GM21367 (cell line): ENCODE measurements at regions not wholly inside any gene's neighbourhood (a gene's known extent, or its start where the extent isn't known, plus 50 kb on each side); places are given as distances from the start of the nearest gene placed in this dataset.
"Not testable (repeated sequence)": the region's sequence is repeated elsewhere in the genome, so short reads cannot be mapped to it uniquely, and the experiment has no call there.

Experiments used
- ATAC-seq: cut with Tn5 transposase; IDR thresholded peaks from one replicate; pipeline ENCODE4 v1.9.1; 2021; ENCODE audit not compliant: unreplicated experiment

DNA sequence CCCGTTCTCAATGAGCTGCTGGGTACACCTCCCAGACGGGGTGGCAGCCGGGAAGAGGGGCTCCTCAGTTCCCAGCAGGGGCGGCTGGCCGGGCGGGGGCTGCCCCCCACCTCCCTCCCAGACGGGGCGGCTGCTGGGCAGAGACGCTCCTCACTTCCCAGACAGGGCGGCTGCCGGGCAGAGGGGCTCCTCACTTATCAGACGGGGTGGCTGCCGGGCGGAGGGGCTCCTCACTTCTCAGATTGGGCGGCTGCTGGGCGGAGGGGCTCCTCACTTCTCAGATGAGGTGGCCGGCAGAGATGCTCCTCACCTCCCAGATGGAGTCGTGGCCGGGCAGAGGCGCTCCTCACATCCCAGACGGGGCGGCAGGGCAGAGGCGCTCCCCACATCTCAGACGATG lies 559.0 kb downstream of the CD109 start:
- not testable (repeated sequence) for ATAC-seq

DNA sequence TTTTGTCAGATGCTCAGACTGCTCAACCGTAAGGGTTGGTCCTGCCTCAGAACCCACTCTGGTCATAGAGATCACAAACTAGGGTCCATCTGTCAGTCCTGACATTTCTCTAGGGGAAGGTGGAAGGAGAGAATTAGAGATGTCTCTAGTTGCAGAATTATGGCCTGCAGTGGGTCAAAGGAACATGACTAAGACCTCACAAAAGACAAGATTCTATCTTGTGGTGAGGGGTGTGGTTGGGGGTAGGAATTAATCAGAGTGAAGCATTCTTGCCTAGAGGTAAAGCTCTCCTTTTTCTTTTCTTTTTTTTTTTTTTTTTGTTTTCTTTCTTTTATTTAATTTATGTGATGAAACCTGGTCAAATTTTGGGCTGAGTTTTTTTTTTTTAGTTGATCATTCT lies 558.1 kb downstream of the CD109 start:
- ATAC-seq: not testable (repeated sequence)

DNA sequence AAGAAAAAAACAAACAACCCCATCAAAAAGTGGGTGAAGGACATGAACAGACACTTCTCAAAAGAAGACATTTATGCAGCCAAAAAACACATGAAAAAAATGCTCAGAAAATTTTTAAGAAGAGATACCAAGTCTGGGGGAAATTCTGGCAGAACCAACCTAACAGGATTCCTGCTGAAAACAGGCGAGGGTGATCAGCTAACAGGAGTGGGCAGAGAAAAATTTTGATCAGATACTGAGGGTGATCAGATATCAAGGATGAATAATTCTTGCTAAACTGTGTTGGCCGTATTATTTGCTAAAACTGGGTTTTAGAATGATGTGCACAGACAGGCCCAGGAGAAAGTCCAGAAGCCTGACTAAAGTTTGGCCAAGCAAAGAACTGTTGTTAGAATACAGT lies 557.3 kb downstream of the CD109 start:
- no peak for ATAC-seq

DNA sequence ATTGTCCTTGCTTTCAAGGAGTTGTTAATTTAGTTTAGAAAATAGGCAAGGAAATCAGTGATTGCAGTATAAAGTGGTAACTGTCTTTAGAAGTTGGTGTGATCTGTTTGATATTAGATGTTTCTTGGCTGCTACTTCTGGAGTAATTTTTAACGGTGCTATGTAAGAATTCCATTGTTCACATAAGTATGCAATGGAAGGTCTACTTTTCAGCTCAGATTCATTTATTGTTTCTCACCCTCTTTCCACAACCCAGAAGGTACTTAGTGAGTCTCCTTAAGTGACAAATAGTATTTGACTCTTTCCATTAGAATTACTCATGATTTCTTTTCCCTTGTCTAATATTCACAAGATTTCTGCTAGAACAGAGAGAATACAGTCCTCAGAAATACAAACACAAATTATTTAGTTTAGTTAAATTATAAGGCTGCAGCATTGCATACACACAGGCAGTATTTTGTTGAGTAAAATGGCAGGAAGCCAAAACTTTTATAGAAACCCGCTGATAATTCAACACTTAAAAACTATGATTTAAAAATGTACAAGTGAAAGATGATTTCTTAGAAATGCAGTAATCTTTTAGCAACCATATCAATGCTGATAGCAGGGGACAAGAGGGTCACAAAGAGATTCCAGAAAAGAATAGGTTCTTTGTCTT lies 554.3 kb downstream of the CD109 start:
- no peak for ATAC-seq

DNA sequence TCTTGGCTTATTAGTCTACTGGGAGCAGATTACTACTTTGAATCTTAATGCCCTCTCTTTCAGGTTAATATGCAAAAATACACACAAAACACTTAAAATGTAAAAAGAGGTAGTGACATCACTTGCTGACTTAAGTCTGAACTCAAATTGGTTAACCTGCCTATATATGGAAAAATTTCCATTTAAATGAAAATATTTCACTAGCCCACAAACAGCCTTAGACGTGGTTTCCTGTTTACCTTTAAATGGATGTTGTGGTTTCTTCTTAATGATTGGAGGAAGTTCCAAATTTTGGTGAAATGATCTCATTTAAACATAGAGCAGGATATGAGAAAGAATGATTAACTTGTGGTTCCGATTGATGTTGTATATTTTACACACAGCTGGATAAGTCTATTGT lies 553.7 kb downstream of the CD109 start:
- ATAC-seq: no peak

DNA sequence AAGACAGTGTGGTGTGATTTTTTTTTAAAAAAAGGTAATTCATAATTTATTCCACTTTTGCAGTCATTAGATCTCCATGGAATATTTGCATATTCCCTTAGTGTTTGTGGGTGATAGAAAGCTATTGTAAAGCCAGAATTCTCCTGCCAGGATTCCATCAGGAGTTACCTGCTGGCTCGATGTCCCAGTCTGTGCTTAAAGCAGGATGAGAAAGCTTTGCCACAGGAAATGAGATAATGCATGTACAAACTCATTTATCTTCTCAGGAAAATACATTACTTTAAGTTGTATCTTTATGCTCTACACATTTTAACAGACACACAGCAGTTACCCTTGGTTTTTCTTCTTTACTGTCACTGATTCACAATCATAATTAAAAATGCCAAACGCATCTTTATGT lies 553.0 kb downstream of the CD109 start:
- ATAC-seq: no peak

DNA sequence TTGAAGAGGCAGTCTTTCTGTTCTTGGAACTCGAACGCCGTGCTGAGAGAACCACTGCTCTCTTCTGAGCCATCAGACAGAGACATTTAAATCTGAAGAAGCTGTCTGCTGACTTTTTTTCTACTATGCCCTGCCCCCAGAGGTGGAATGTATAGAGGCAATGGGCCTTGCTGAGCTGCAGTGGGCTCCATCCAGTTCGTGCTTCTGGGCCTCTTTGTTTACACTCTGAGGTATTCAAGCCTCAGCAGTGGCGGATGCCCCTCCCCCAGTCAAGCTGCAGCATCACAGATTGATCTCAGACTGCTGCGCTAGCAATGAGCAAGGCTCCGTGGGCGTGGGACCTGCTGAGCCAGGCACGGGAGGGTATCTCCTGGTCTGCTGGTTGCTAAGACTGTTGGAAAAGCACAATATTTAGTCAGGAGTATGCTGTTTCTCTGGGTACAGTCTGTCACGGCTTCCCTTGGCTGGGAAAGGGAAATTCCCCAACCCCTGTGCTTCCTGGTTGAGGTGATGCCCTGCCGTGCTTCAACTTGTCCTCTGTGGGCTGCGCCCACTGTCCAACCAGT lies 526.8 kb downstream of the CD109 start:
- no peak for ATAC-seq

DNA sequence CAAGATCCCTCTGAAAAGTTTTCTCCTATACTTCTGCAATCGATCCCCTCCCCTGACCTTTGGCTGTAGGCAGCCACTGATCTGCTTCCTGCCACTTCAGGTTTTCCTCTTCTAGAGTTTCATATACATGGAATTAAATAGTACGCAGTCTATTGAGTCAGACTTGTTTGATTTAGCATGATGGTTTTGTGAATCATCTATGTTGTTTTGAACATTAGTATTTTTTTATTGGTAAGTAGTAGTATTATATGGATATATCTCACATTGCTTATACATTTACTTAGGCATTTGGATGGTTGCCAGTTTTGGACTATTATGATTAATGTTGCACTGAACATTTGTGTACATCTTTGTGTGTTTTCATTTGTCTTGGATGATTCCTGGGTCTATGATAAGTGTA lies 518.0 kb downstream of the CD109 start:
- ATAC-seq: no peak

DNA sequence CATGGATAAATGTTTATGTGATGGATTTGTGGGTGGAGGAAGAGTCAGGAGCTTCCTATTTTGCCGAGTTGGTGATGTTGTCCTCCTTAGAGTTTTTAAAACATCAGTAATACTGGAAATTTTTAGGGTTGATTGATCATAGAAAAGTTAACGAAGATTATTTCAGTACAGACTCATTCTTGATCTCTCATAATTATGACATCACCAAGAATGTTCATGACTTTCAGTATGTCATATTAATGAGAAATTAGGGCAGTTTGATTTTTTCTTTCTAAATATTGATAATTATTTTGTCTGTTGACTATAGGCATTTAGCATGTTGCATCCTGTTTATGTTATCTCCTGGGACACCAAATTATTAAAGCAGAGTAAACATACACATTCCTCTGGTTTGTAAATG lies 512.2 kb downstream of the CD109 start:
- ATAC-seq: no peak

DNA sequence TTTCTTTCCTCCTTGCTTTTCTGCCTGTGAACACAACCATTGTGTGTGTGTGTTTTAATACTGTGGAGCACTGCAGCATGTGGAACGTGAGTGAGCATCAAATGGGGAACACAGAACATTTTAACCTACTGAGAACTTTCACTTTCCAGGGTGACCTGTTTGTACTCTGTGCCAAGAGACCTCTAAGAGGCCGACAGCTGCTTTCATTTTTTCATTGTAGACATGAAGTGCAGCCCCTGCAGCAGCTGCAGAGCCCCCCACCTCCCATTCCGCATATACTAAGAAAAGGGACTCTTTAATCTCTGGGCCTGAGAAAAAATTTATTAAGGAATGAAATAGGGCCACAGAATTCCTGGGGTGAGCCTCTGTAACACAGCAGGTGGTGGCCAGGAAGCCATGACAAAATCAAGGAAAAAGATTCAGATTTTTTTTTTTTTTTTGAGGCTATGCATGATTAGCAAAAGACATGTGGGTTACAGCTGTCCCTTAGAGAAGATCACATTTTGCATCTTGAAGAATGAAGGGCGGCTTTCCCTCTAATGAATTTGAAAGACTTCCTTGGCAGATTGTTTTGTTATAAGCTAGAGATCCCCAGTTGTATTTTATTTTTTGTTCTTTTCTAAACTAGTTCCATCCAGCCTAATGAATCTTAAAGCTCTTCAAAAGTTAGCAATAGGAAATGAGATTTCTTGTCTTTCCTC lies 503.4 kb downstream of the CD109 start:
- ATAC-seq: no peak

DNA sequence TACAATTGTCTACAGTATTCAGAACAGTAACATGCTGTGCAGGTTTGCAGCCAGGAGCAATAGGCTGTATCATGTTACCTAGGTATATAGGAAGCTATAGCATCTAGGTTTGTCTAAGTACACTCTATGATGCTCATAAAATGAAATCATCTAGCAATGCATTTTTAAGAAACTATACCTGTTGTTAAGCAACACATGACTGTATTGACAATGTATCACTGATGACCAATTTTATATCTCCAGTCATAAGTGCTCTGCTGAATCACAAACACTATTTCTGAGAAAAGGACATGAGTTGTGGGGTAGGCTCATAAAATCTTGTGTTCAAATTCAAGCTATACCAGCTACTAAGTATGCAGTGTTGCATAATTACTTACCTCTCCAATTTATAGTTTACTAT lies 501.3 kb downstream of the CD109 start:
- ATAC-seq: no peak

DNA sequence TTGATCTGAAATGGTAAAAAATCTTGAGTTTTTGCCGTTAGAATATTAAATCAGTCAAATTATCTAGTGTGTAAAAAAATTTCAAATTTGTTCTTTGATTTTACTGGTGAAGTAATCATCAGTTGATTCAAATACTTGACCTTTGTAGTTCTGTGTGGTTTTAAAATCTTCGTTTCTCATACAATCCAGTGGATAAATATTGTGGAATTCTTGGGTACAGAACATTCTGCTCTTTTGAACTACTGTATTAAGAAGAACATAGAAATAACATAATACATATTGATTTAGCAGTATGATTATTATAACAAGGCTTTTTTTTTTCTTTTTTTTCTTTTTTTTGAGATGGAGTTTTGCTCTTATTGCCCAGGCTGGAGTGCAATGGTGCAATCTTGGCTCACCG lies 491.8 kb downstream of the CD109 start:
- no peak for ATAC-seq

DNA sequence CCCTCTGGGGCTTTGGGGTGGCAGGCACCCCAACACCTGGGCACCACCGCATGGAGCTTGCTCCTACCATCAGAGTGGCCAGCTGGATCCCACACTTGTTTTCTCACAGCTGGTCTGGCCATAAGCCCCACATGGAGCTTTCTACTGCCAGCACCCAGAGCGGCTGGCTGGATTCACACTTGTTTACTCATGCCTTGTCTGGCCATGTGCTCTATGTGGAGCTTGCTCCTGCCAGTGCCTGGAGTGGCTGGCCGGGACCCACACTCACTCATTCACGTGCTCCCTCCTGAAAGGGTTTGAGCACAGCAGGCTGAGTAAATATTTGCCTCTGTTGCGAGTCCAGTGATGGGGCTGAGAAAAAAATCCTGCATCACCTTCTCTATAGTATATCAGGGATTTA lies 487.0 kb downstream of the CD109 start:
- no peak for ATAC-seq

DNA sequence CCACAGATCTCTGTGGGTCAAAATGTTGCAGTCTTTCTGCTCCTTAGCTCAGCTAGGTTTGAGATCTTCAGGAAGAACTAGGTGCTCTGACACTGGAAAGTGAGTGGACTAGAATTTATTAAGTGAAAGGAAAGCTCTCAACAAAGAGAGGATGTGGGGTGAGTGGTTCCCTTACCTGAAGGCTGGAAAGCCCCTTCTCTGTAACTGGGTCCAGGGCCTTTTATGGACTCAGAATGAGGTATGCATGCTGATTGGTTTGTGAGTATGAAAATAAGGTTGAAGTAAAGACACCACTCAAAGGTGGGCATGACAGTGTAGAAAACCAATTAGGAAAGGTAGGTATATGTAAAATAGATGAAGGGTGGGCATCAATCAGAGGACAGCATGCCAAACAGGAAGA lies 485.5 kb downstream of the CD109 start:
- no peak for ATAC-seq

DNA sequence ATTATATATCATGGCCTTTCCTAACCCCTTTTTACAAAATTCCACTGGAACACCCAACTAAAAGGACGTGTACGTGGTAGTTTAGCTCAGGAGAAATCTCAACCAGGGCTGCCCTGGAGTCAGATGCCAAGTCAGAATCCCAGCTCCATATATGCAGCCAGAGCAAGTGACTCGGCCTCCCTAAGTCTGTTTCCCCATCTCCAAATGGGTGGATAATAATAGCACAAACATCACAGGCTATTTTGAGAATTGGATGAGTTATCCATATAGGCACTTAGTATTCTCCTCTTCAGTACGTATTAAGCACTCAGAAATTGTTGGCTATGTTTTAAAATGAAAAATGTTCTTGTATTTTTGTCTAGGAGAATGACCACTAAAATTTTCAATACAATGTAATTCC lies 481.5 kb downstream of the CD109 start:
- no peak for ATAC-seq

DNA sequence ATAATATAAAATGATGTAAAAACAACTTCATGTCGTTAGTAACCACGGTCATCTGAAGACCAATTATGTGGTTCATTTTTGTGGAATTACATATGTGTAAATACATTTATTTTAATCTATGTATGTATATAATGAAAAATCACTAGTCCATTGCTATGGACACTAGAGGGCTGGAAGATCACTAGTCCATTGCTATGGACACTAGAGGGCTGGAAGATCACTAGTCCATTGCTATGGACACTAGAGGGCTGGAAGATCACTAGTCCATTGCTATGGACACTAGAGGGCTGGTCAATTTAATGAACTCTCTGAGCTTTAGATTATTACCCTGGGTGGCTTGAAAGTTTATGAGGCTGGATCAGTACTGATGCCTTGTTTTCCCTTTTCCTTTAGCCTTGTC lies 474.5 kb downstream of the CD109 start:
- not testable (repeated sequence) for ATAC-seq

DNA sequence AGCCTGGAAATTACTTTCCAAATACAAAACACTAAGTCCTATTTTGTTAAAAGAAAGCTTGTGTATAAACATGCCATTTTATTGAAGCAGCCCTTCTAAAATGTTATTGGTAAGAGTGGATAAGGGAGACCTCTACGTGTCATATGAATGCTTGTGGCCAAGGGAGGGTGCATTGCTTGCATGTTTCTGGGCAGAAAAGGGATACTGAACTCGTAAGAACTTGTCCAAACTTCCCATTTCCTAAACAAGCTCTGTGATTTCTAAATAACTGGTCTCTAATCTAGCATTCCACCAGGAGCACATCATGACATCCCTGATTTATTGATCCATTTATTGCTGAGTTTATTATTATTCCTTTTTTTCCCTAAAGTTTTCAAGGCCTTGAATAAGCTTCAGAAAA lies 474.1 kb downstream of the CD109 start:
- ATAC-seq: no peak

DNA sequence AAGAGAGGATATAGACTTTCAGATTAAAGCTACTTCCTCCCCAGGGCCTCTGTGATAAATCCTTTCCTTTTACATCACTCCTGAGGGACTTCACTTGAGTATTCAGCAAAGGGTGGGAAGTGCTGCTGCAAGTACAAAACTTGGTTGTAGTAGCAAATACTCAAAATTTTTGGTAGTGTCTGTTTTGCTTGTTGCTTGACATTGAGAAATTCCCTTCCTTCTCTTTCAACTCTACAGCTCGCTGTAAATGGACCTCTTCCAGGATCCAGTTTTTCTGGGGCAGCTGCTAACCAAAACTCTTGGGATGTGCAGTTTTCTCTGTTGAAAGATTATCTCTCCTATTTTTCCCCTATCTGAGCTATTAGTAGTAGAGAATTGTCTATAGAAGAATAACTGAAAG lies 472.0 kb downstream of the CD109 start:
- no peak for ATAC-seq

DNA sequence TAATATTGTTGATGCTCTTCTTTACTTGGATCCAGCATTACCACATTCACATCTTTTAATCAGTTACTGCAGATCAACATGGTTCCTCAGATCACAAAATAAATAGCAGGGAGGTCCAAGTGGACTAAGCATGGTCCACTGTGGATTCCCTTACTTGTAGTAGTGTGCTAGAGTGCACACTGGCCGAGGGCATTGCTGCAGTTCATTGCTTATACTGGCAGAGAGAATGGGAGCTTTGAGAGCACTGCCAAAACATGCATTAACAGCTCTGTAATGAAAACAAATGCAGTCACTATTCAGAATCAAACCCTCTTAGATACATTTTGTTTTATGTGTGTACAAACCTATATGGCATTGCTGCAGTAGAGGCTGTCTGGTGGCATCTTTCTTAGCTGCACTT lies 471.5 kb downstream of the CD109 start:
- no peak for ATAC-seq

DNA sequence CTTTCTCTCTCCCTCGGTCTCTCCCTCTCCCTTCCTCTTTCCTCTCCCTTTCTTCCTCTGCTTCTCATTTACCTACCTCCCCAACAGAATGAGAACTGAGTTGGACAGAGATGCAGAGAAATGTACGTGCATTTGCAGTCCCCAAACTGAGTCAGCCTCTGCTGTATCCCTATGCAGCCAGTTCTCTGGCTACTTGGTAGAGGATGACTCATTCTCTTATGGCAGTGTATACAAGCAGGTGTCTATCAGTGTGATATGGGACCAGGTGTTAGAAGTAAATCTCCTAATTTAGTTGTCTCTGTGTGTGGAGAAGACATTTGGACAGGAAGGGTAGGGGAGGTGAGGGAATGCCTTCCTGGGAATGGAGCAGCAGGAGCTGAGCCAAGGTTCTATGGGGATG lies 470.8 kb downstream of the CD109 start:
- ATAC-seq: no peak

DNA sequence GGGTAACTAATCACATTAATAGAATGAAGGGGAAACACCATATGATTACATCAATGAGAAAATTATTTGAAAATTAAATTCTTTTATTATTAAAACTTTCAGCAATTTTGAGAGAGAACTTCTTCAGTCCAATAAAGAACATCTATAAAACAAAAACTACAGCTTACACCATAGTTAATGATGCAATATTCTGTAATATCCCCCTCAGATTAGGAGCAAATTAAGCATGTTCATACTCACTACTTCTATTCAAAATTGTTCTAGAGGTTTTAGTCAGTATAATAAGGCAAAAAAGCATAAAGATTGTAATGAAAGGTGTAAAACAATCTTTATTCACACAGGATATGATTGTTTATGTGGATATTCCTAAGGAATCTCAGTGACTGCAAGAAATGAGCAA lies 465.4 kb downstream of the CD109 start:
- no peak for ATAC-seq

DNA sequence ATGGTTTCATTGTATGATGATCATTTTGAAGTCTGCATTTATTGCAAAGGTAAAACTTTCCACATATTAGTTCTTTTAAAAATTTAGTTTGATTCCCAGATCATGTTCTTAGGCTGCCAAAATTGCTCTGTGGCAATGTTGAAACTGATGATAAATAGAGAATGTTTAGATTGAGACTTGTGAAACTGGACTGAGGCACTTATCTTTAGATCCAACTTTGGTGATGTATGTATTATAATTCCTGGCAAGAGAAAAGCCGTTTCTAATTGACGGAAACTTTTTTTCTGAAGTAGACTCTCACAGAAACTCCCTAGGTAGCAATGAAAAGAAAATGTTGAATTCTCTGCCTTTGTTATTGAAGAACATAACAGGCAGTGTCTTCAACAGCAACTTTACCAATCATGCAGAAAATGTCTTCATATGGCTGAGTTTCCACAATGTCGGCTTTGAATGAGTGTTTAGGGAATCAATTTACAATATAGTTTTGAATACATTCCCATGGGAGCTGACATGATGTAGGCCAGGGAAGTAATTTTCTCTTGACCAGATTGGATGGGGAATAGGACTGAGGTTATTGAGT lies 456.2 kb downstream of the CD109 start:
- no peak for ATAC-seq
